ENCODE measurements at regions not wholly inside any gene's neighbourhood (a gene's known extent, or its start where the extent isn't known, plus 50 kb on each side); places are given as distances from the start of the nearest gene placed in this dataset.

- DNase-seq = no peak
These were observed 301.1 kb upstream of the GOLIM4 start for GRCh38 chr3:168396861-168397260.

GRCh38 chr3:168395551-168395950, 299.8 kb upstream of the GOLIM4 start:
- no peaks in the 10 kb centered on the region for H3K79me2 ChIP-seq (ENCODE audit: low read depth)
- no peaks in the 10 kb centered on the region for H3K4me1 ChIP-seq (replicated peaks; ENCODE audit: insufficient read depth)
- no peak overlapping the region for H3K4me2 ChIP-seq
- H3K9me2 ChIP-seq (ENCODE audit: insufficient read depth) = 0 out of 2 replicates have a peak, but pooled peaks cover 3% of the 10 kb centered on the region
- H3K27me3 ChIP-seq (ENCODE audit: insufficient read depth, low read depth) = no peaks in the 10 kb centered on the region
- intact Hi-C loops (cut with micrococcal nuclease; ENCODE audit: unreplicated experiment) = no loop called here
- no TSS peak for BruUV-seq (replicated peaks)
- ChIA-PET CTCF (no interaction called here), POLR2A (ENCODE audit: unreplicated experiment) (no interaction called here)
- H3K27ac ChIP-seq = no peak overlapping the region
- no peaks in the 10 kb centered on the region for H3K36me3 ChIP-seq (ENCODE audit: low read depth)
- H4K20me1 ChIP-seq (ENCODE audit: insufficient read depth) = no peaks in the 10 kb centered on the region
- no peak overlapping the region for H3K4me3 ChIP-seq
- no peaks in the 10 kb centered on the region for H3K9me3 ChIP-seq (ENCODE audit: insufficient read depth, low read depth)
- no peak for TF ChIP-seq CTCF (conservative IDR thresholded peaks at IDR 0.05)
- TF ChIP-seq EZH2 (IDR thresholded peaks at IDR 0.05; ENCODE audit: low read depth) = no peak
- no peaks in the 10 kb centered on the region for H3F3A ChIP-seq (ENCODE audit: insufficient read depth, low read depth)
- H2AFZ ChIP-seq = no peak overlapping the region
- no peak for DNase-seq

More at GRCh38 chr3:168396861-168397260, 301.1 kb upstream of the GOLIM4 start:
- Histone ChIP-seq H2AFZ (no peak overlapping the region), H3F3A (ENCODE audit: insufficient read depth, low read depth) (no peaks in the 10 kb centered on the region), H3K36me3 (ENCODE audit: low read depth) (no peaks in the 10 kb centered on the region), H3K4me1 (replicated peaks; ENCODE audit: insufficient read depth) (no peaks in the 10 kb centered on the region), H3K27me3 (ENCODE audit: insufficient read depth, low read depth) (no peaks in the 10 kb centered on the region), H3K4me2 (no peak overlapping the region), H3K9me3 (ENCODE audit: insufficient read depth, low read depth) (no peaks in the 10 kb centered on the region), H3K9me2 (ENCODE audit: insufficient read depth) (0 out of 2 replicates have a peak, but pooled peaks cover 3% of the 10 kb centered on the region), H3K4me3 (no peak overlapping the region), H3K79me2 (ENCODE audit: low read depth) (no peaks in the 10 kb centered on the region), H3K27ac (no peak overlapping the region), H4K20me1 (ENCODE audit: insufficient read depth) (no peaks in the 10 kb centered on the region)
- CTCF ChIA-PET = no interaction called here
- TF ChIP-seq EZH2 (IDR thresholded peaks at IDR 0.05; ENCODE audit: low read depth) (no peak), CTCF (conservative IDR thresholded peaks at IDR 0.05) (no peak)
- POLR2A ChIA-PET (ENCODE audit: unreplicated experiment) = interaction anchor here (0.7 kb wide), 1 partner anchor 184 kb away, joined by 3 read pairs; no protein-coding TSS in a partner anchor
- intact Hi-C loops (cut with micrococcal nuclease; ENCODE audit: unreplicated experiment) = no loop called here
- no TSS peak for BruUV-seq (replicated peaks)

GRCh38 chr3:168394439-168394838, 298.7 kb upstream of the GOLIM4 start:
- H3K4me2 ChIP-seq = no peak overlapping the region
- no peaks in the 10 kb centered on the region for H3K4me1 ChIP-seq (replicated peaks; ENCODE audit: insufficient read depth)
- H3K36me3 ChIP-seq (ENCODE audit: low read depth) = no peaks in the 10 kb centered on the region
- no peak for DNase-seq
- 0 out of 2 replicates have a peak, but pooled peaks cover 3% of the 10 kb centered on the region for H3K9me2 ChIP-seq (ENCODE audit: insufficient read depth)
- H3K27ac ChIP-seq = no peak overlapping the region
- no peaks in the 10 kb centered on the region; the same call in 1 of the 2 replicates for H3K9me3 ChIP-seq (ENCODE audit: insufficient read depth, low read depth)
- H4K20me1 ChIP-seq (ENCODE audit: insufficient read depth) = no peaks in the 10 kb centered on the region
- H3K79me2 ChIP-seq (ENCODE audit: low read depth) = no peaks in the 10 kb centered on the region
- CTCF ChIA-PET = interaction anchor here (0.9 kb wide), 1 partner anchor 226 kb away, joined by 3 read pairs; no protein-coding TSS in a partner anchor
- BruUV-seq (replicated peaks) = no TSS peak
- intact Hi-C loops (cut with micrococcal nuclease; ENCODE audit: unreplicated experiment) = no loop called here
- POLR2A ChIA-PET (ENCODE audit: unreplicated experiment) = no interaction called here
- H2AFZ ChIP-seq = no peak overlapping the region
- no peaks in the 10 kb centered on the region for H3K27me3 ChIP-seq (ENCODE audit: insufficient read depth, low read depth)
- no peaks in the 10 kb centered on the region for H3F3A ChIP-seq (ENCODE audit: insufficient read depth, low read depth)
- no peak overlapping the region for H3K4me3 ChIP-seq
- no peak for TF ChIP-seq EZH2 (IDR thresholded peaks at IDR 0.05; ENCODE audit: low read depth)
- no peak for TF ChIP-seq CTCF (conservative IDR thresholded peaks at IDR 0.05)

Data from PC-9 (cell line).